Panc1 (cell line): ENCODE measurements at regions not wholly inside any gene's neighbourhood (a gene's known extent, or its start where the extent isn't known, plus 50 kb on each side); places are given as distances from the start of the nearest gene placed in this dataset.

Experiments used
- ATAC-seq: fragments of 200-7000 bp; cut with Tn5 transposase; 2 replicates; pipeline ENCODE4 v1.9.1; 2020; ENCODE audit warnings: mild to moderate bottlenecking, moderate library complexity
- BruUV-seq: library from RNA; stranded (reverse); fragments of 400-500 nt; replicated peaks from 2 replicates; lab custom pipeline; 2021; lab: Mats Ljungman, UMichigan
- CTCF ChIA-PET: fragments of 300-600 bp; sonication (Branson Sonifier 250); formaldehyde crosslinking; loops from one replicate; lab custom pipeline; 2022; ENCODE audit warnings: antibody characterized with exemption; lab: Charles Lee
- POLR2A ChIA-PET: fragments of 300-600 bp; sonication (Branson Sonifier 250); formaldehyde crosslinking; loops from one replicate; lab custom pipeline; 2022; ENCODE audit warnings: antibody characterized with exemption; lab: Charles Lee
- DNase-seq: peaks from one replicate; pipeline ENCODE4 v3.0.0-alpha.2; 2010; ENCODE audit warnings: low read depth, low spot score
- H3K27ac ChIP-seq: 2 replicates; pipeline ENCODE4 v1.5.1; 2011; ENCODE audit warnings: mild to moderate bottlenecking, low read length, inconsistent platforms
- H3K27me3 ChIP-seq: fragments of 200-500 bp; sonication (Bioruptor generic); 2 replicates; pipeline ENCODE4 v1.6.0; 2014; ENCODE audit warnings: low read length, inconsistent platforms; ENCODE audit not compliant: control insufficient read depth, insufficient read depth
- H3K36me3 ChIP-seq: fragments of 200-500 bp; sonication (Bioruptor generic); 2 replicates; pipeline ENCODE4 v1.5.1; 2014; ENCODE audit warnings: inconsistent platforms, mild to moderate bottlenecking, low read length, moderate library complexity; ENCODE audit not compliant: control insufficient read depth, insufficient read depth
- H3K4me1 ChIP-seq: 2 replicates; pipeline ENCODE4 v1.5.1; 2011; ENCODE audit warnings: inconsistent platforms, mild to moderate bottlenecking, low read length, moderate library complexity; ENCODE audit not compliant: control insufficient read depth, insufficient read depth
- H3K4me3 ChIP-seq, 2 experiments: 2 replicates each; pipeline ENCODE4 v1.5.1; 2011 to 2012; ENCODE audit warnings: low read depth in 2 of 2, low read length in 2 of 2, mild to moderate bottlenecking in 2 of 2, inconsistent platforms in 1 of 2, moderate library complexity in 1 of 2
- H3K9me3 ChIP-seq: fragments of 200-500 bp; sonication (Bioruptor generic); 2 replicates; pipeline ENCODE4 v1.5.1; 2014; ENCODE audit warnings: low read depth, mild to moderate bottlenecking, inconsistent platforms, low read length, moderate library complexity; ENCODE audit not compliant: control insufficient read depth, insufficient read depth
- POLR2AphosphoS5 ChIP-seq: IDR thresholded peaks from 2 replicates; pipeline ENCODE4 v1.6.1; 2012; ENCODE audit warnings: mild to moderate bottlenecking, low read depth, low read length, moderate library complexity
- REST ChIP-seq, 2 experiments: IDR thresholded peaks; 2 replicates each; pipeline ENCODE4 v1.6.1; 2011 to 2012; ENCODE audit warnings: low read depth in 2 of 2, control low read depth in 1 of 2, low read length in 1 of 2, mild to moderate bottlenecking in 1 of 2, moderate library complexity in 1 of 2; ENCODE audit not compliant: insufficient read depth in 1 of 2
- SIN3A ChIP-seq: IDR thresholded peaks from 2 replicates; pipeline ENCODE4 v1.6.1; 2012; ENCODE audit warnings: low read depth, mild to moderate bottlenecking, low read length, moderate library complexity, borderline replicate concordance; ENCODE audit not compliant: insufficient read depth
- TCF7L2 ChIP-seq: IDR thresholded peaks from 2 replicates; pipeline ENCODE4 v1.6.1; 2011; ENCODE audit warnings: mild to moderate bottlenecking, low read depth, low read length, inconsistent platforms
- in situ Hi-C: cut with HindIII; loops from 2 replicates; pipeline ENCODE4 v1.10.0; 2016; ENCODE audit warnings: low sequenced_read_pairs, low pct_unique_long_range_greater_than_20kb
- intact Hi-C: fragments of 100-400 bp; cut with micrococcal nuclease; formaldehyde crosslinking; loops from one replicate; pipeline ENCODE4 v1.10.0; 2022; ENCODE audit not compliant: unreplicated experiment
- TF ChIP-seq, protein P1 (sequence below): fragments of 450-650 bp; IDR thresholded peaks from 2 replicates; pipeline ENCODE4 v1.5.1; 2017; ENCODE audit warnings: mild to moderate bottlenecking

- H3K4me3 ChIP-seq: no peak overlapping the region
- DNase-seq (no peak), ATAC-seq (no peak)
- no peaks in the 10 kb centered on the region for H3K9me3 ChIP-seq
- H3K27me3 ChIP-seq: no peaks in the 10 kb centered on the region
- H3K27ac ChIP-seq: peak overlapping the region; percentile 52
- TF ChIP-seq TCF7L2 (no peak), SIN3A (no peak), POLR2AphosphoS5 (no peak), REST (IDR thresholded peaks at IDR 0.05; ENCODE audit: insufficient read depth in 1 of 2, low read depth in 2 of 2, low read length in 1 of 2) (no peak)
- TF ChIP-seq, protein P1, sequence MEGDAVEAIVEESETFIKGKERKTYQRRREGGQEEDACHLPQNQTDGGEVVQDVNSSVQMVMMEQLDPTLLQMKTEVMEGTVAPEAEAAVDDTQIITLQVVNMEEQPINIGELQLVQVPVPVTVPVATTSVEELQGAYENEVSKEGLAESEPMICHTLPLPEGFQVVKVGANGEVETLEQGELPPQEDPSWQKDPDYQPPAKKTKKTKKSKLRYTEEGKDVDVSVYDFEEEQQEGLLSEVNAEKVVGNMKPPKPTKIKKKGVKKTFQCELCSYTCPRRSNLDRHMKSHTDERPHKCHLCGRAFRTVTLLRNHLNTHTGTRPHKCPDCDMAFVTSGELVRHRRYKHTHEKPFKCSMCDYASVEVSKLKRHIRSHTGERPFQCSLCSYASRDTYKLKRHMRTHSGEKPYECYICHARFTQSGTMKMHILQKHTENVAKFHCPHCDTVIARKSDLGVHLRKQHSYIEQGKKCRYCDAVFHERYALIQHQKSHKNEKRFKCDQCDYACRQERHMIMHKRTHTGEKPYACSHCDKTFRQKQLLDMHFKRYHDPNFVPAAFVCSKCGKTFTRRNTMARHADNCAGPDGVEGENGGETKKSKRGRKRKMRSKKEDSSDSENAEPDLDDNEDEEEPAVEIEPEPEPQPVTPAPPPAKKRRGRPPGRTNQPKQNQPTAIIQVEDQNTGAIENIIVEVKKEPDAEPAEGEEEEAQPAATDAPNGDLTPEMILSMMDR: no peak
- no peaks in the 10 kb centered on the region for H3K36me3 ChIP-seq
- intact Hi-C loops (no loop called here), in situ Hi-C loops (no loop called here)
- no TSS peak for BruUV-seq
- POLR2A ChIA-PET: interaction anchor here (0.5 kb wide), 1 partner anchor 139 kb away, joined by 5 read pairs; no protein-coding TSS in a partner anchor
- CTCF ChIA-PET: no interaction called here
- peaks cover 4% of the 10 kb centered on the region for H3K4me1 ChIP-seq
Measured at GRCh38 chr3:150269526-150269925, 138.6 kb upstream of the TSC22D2 start.

DNA sequence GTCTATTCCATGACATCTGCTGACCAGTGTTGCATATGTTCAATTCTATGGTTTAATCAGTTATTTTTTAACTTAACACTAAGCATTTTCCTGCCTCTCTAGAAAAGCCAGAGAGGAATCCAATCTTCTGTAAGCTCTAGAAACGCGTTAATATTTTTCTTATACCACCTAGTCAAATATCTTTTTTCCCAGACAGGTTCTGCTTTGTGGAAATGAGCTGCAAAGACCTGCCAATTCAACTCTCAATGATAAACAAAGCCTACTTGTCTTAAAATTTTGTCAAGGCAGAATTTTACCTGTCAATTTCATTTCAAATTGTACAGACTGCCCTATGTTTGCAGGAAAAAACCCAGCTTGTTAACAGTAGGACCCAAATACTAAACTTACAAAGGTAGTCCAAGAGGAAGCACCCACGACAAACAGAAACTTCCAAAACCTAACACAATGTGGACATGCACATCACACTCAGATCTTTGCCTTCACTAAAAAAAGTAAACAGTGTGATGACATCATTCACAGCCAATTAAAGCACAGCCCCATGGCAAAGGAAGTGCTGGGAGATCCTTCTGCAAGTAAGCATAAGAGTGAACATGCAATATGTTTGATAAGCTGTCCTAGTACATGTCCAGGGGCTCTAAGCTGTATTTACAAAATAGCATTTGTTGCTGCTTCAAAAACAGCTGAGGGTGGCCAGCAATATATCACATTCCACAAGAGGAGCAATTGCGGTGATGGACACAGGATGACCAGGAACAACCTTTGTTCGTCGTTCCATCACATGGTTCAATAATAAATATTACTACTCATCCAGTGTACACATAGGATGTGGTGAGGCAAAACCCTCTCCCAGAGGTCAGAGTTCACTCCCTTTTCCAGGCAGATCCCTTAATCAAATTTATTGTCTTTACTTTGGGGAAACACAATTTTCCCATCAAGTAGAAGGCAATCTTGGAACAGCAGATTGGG, 139.4 kb upstream of the TSC22D2 start:
- intact Hi-C loops: no loop called here
- peak; percentile 77 for ATAC-seq

More for the DNA sequence above, 139.4 kb upstream of the TSC22D2 start:
- BruUV-seq: no TSS peak
- H3K9me3 ChIP-seq: no peaks in the 10 kb centered on the region
- ChIA-PET POLR2A (interaction anchor here (0.5 kb wide), 1 partner anchor 140 kb away, joined by 5 read pairs; no protein-coding TSS in a partner anchor), CTCF (no interaction called here)
- TF ChIP-seq SIN3A (no peak), POLR2AphosphoS5 (no peak), REST (IDR thresholded peaks at IDR 0.05; ENCODE audit: insufficient read depth in 1 of 2, low read depth in 2 of 2, low read length in 1 of 2) (no peak)
- TF ChIP-seq, protein P1: peak; percentile 14; the same call in 1 of the 2 replicates
- no peaks in the 10 kb centered on the region for H3K27me3 ChIP-seq
- H3K4me3 ChIP-seq: no peak overlapping the region
- peak; percentile 81 for DNase-seq
- peaks cover 4% of the 10 kb centered on the region for H3K4me1 ChIP-seq
- in situ Hi-C loops: no loop called here
- H3K27ac ChIP-seq: peak overlapping the region; percentile 52
- no peaks in the 10 kb centered on the region for H3K36me3 ChIP-seq
